ENCODE measurements at regions not wholly inside any gene's neighbourhood (a gene's known extent, or its start where the extent isn't known, plus 50 kb on each side); places are given as distances from the start of the nearest gene placed in this dataset.

DNA sequence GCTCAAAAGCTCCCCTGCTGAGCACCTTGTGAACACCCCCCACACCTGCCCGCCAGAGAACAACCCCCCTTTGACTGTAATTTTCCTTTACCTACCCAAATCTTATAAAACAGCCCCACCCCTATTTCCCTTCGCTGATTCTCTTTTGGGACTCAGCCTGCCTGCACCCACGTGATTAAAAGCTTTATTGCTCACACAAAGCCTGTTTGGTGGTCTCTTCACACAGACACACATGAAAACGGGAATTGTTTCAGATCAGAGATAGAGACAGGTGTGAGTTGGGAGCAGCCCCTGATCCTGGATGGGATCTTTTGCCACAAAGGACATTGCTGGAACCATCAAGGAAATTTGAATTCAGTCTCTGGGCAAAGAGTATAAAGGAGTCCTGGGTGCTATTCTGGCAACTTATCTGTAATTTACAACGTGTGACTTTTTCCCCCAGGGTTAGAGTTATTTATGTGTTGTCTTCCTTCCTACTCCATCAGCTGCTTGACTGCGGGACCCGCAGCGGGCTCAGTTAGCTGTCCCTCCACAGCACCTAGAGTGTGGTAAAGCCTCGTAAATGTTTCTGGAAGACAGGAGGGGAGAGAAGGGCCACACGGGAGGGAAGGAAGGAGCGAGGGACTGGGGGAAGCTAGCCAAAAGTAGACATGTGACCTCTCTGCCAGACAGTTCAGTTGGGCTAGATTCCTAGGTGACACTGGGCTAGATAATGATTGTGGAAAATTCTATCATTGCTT lies 437.0 kb downstream of the ZNF608 start:
- Histone ChIP-seq H3K36me3 (no peaks in the 10 kb centered on the region), H3K9me3 (no peaks in the 10 kb centered on the region), H3K27ac (no peak overlapping the region), H3K4me1 (no peaks in the 10 kb centered on the region), H3K4me3 (no peak overlapping the region), H3K27me3 (no peaks in the 10 kb centered on the region)
- no peak for DNase-seq
- TF ChIP-seq, protein P1, sequence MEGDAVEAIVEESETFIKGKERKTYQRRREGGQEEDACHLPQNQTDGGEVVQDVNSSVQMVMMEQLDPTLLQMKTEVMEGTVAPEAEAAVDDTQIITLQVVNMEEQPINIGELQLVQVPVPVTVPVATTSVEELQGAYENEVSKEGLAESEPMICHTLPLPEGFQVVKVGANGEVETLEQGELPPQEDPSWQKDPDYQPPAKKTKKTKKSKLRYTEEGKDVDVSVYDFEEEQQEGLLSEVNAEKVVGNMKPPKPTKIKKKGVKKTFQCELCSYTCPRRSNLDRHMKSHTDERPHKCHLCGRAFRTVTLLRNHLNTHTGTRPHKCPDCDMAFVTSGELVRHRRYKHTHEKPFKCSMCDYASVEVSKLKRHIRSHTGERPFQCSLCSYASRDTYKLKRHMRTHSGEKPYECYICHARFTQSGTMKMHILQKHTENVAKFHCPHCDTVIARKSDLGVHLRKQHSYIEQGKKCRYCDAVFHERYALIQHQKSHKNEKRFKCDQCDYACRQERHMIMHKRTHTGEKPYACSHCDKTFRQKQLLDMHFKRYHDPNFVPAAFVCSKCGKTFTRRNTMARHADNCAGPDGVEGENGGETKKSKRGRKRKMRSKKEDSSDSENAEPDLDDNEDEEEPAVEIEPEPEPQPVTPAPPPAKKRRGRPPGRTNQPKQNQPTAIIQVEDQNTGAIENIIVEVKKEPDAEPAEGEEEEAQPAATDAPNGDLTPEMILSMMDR (IDR thresholded peaks at IDR 0.05) = no peak
- no peak for TF ChIP-seq POLR2A (IDR thresholded peaks at IDR 0.05)
- intact Hi-C loops (cut with DNase I) = no loop called here
- ATAC-seq = no peak
- WGBS (ENCODE audit: insufficient coverage, low coverage, low lambda C conversion rate, missing lambda C conversion rate) = 33% methylated on average over 10 of the region's 11 CpGs

DNA sequence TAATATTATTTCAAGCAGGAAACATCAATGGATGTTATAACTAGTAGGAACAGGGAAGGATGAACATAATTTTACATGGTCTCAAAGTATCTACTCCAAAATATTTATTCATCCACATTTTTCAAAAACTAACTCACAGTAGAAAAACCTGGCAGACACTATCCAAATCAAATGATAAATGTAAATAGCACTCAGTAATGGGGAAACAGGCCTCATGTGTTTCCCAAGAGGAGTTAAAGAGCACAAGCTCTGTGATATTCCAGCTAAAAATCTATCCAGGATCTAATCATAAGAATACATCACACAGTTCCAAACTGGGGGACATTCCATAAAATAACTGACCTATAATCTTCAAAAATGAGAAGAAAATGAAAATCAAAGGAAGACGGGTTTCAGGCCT lies 443.1 kb downstream of the ZNF608 start:
- intact Hi-C loops (cut with DNase I) = no loop called here
- no peaks in the 10 kb centered on the region for H3K4me1 ChIP-seq
- no peaks in the 10 kb centered on the region for H3K27me3 ChIP-seq
- TF ChIP-seq, protein P1 (IDR thresholded peaks at IDR 0.05) = no peak
- TF ChIP-seq POLR2A (IDR thresholded peaks at IDR 0.05) = no peak
- ATAC-seq (no peak), DNase-seq (no peak)
- no peaks in the 10 kb centered on the region for H3K9me3 ChIP-seq
- H3K36me3 ChIP-seq = no peaks in the 10 kb centered on the region
- 87% methylated on average over 1 of the region's 1 CpG for WGBS (ENCODE audit: insufficient coverage, low coverage, low lambda C conversion rate, missing lambda C conversion rate)
- no peak overlapping the region for H3K4me3 ChIP-seq
- H3K27ac ChIP-seq = no peak overlapping the region

DNA sequence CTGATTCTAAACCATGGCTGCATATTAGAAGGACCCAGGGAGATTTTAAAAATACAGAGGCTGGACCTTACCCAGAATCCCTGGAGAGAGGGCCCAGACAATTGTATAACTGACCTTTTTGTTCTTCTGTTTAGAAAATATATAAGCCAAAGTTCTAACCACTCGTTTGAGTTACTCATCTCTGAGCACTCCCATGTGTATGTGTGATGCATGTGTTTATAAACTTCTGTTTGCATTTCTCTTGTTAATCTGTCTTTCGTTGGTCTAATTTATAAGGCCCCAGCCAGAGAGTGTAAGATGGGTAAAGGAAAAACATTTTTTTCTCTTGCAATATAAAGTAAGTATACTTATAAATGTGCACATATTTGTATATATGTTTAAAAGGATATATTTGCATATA lies 443.9 kb downstream of the ZNF608 start:
- no peak for TF ChIP-seq POLR2A (IDR thresholded peaks at IDR 0.05)
- TF ChIP-seq, protein P1 (IDR thresholded peaks at IDR 0.05) = no peak
- WGBS (ENCODE audit: insufficient coverage, low coverage, low lambda C conversion rate, missing lambda C conversion rate) = 55% methylated on average over 2 of the region's 2 CpGs
- H3K4me3 ChIP-seq = no peak overlapping the region
- H3K36me3 ChIP-seq = no peaks in the 10 kb centered on the region
- intact Hi-C loops (cut with DNase I) = no loop called here
- no peak overlapping the region for H3K27ac ChIP-seq
- H3K9me3 ChIP-seq = no peaks in the 10 kb centered on the region
- H3K4me1 ChIP-seq = no peaks in the 10 kb centered on the region
- no peaks in the 10 kb centered on the region for H3K27me3 ChIP-seq
- DNase-seq (no peak), ATAC-seq (no peak)

DNA sequence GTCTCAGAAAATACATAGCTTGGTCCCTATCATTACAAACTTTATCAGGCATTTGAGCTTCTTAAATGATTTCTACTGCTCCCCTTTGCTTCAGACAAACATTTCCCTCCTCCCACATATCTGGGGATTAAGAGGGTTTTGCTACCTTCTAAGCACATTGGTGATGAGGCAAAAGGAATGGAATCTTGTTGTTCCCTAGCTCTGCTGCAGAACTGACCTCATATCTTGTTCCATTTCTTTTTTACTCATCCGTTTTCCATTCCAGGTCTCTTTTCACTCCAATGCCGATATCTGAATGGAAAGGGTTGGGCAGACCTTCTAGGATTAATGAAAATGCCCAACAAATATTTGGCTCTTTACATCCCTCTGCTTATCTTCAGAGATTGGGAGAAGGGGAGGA lies 444.6 kb downstream of the ZNF608 start:
- Histone ChIP-seq H3K9me3 (no peaks in the 10 kb centered on the region), H3K27me3 (no peaks in the 10 kb centered on the region), H3K4me1 (no peaks in the 10 kb centered on the region), H3K27ac (no peak overlapping the region), H3K36me3 (no peaks in the 10 kb centered on the region), H3K4me3 (no peak overlapping the region)
- TF ChIP-seq POLR2A (IDR thresholded peaks at IDR 0.05) = no peak
- intact Hi-C loops (cut with DNase I) = no loop called here
- ATAC-seq (no peak), DNase-seq (no peak)
- 73% methylated on average over 2 of the region's 2 CpGs for WGBS (ENCODE audit: insufficient coverage, low coverage, low lambda C conversion rate, missing lambda C conversion rate)

DNA sequence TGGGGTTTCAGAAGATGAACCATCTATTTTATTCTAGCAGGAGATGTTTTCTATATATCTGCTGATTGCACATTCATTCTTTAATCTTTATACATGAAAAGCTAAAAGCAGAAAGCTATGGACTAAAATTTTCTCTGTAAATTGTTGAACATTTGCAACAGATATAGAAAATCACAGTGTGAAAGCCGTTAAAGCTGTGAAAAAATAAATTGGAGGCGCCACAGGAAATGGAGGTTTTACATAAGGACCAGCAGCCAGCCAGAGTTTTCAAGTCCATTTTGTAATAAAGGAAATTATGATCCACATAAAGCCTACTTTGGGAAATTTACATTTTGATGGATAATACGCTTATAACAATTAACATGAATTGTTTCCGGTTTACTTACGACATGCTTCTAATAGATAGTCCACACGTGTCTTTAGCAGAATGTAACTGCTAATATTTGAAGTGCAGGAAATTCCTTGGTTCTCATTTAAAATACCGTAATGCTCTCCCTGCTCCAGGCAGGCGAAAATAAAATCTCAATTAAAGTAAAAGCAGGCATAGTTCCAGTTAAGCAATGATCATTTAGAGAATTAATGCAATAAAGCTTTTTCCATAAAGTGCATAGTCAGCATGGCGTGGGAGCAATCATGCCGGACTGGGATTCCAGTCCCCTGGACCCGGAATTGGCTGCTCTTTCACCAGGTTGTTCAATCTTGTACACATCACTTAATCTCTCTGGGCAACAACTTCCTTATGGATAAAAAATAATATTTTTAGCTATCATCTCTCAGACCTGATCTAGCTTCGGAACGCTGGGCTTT lies 445.4 kb downstream of the ZNF608 start:
- H3K36me3 ChIP-seq = no peaks in the 10 kb centered on the region
- intact Hi-C loops (cut with DNase I) = no loop called here
- WGBS (ENCODE audit: insufficient coverage, low coverage, low lambda C conversion rate, missing lambda C conversion rate) = 69% methylated on average over 13 of the region's 13 CpGs
- ATAC-seq (no peak), DNase-seq (no peak)
- H3K27ac ChIP-seq = no peak overlapping the region
- no peaks in the 10 kb centered on the region for H3K9me3 ChIP-seq
- no peaks in the 10 kb centered on the region for H3K27me3 ChIP-seq
- H3K4me3 ChIP-seq = no peak overlapping the region
- TF ChIP-seq, protein P1 (IDR thresholded peaks at IDR 0.05) = no peak
- TF ChIP-seq POLR2A (IDR thresholded peaks at IDR 0.05) = no peak
- H3K4me1 ChIP-seq = no peaks in the 10 kb centered on the region

All from right lobe of liver (tissue), 6 donors.